Forelimb muscle (tissue), 1 donor: ENCODE measurements at regions not wholly inside any gene's neighbourhood (a gene's known extent, or its start where the extent isn't known, plus 50 kb on each side); places are given as distances from the start of the nearest gene placed in this dataset.

Source experiments
- DNase-seq: peaks from one replicate; pipeline ENCODE4 v3.0.0-alpha.2; 2013; ENCODE audit warnings: low read depth

DNA sequence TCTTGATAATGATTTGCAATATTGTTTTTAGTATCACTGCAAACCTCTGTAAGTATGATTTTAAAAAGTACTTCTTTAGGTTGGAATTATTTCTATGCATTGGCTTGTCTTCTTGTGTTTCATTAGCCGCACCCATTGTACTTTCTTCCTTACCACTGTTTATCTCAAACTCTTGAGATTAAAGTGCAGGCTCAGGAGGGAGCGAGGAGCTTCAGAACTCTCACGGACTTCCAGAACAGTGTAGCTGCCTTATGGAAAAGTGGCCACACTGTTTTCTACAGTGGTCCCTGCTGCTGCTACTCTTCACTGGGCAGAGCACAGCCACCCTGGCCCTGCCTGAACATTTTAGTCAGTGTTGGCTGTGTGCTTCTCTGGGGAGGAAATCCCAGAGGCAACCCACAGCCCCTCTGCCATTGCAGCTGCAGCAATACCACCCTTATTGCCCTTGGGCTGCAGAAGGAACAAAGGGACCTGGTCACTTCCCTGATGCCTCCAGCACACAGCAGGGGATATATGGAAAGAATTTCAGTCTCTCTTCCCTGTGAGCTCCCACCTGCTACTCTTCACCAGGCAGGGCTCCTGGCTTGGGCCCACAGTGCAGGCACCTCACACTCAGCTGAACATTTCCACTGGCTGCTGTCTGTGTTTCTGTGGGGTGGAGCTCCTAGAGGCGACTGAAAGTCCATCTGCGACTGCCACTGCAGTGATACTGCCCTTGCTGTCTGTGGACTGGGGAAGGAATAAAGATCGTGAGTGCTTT, 91.7 kb upstream of the MAP3K4 start:
- DNase-seq, result no peak

DNA sequence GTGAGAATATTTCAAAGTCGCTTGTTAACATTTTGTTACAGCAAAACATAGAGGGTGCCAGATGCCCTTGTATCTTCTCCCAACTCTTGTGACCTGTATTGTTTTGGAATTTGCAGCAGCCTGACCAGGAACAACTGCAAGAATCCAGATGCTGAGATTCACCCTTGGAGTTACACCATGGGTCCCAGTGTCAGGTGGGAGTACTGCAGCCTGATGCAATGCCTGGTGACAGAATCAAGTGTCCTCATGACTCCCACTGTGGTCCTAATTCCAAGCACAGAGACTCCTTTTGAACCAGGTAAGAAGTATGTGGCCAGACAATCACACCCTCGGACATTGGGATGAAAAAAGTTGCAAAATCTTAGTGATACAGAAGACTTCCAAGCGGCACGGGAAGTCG, 79.6 kb upstream of the MAP3K4 start:
- no peak for DNase-seq

- no peak for DNase-seq
Measured at GRCh38 chr6:160912411-160912810, 79.2 kb upstream of the MAP3K4 start.

GRCh38 chr6:160917572-160917971, 74.0 kb upstream of the MAP3K4 start:
- DNase-seq, result no peak

DNA sequence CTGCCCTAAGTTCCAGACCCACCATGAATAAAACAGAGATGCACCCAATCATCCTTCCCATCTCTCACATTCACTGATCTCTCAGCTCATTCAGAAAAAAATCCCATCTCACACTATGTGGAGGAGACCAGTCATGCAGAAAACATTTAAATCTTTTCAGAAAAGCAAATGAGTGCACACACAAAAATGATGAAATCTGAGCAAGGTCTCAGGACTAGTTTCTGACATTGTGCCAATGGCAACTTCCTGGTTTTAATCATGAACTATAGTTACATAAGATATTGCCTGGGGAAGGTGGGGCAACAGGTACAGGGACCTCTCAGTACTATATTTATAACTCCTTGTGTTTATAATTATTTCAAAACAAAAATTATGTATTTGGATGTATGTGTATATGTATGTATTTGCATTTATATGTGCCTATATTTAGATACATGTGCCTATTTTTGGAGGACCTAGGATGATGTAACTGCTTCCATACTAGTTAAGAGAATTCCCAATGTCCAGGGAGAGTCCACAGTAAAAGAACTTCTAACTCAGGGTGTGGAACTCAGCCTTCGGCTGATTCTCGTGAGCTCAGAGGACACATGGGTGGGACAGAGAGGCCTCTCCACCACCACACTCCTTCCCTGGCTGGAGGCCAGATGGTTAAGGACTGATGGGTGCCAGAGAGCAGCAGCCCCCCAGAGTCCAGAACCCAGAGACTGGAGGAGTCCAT, 71.7 kb upstream of the MAP3K4 start:
- no peak for DNase-seq

DNA sequence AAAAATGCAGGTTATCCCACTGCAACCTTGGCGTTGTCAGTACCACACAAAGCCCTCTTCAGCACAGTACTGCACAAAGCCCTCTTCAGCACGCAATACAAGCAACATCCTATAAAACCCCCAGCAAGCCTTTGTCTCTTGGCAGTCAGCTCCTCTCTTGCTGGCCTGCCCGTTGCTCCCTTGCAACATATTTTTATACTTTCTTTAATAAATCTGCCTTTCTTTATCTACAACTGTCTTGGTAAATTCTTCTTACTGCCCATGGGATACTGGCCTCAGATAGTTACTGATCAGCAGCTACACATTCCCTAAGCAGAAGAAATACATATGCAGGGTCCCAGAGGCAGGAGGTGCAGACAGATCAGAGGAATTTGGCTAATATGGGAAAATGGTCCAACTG, 70.5 kb upstream of the MAP3K4 start:
- DNase-seq, result no peak

DNA sequence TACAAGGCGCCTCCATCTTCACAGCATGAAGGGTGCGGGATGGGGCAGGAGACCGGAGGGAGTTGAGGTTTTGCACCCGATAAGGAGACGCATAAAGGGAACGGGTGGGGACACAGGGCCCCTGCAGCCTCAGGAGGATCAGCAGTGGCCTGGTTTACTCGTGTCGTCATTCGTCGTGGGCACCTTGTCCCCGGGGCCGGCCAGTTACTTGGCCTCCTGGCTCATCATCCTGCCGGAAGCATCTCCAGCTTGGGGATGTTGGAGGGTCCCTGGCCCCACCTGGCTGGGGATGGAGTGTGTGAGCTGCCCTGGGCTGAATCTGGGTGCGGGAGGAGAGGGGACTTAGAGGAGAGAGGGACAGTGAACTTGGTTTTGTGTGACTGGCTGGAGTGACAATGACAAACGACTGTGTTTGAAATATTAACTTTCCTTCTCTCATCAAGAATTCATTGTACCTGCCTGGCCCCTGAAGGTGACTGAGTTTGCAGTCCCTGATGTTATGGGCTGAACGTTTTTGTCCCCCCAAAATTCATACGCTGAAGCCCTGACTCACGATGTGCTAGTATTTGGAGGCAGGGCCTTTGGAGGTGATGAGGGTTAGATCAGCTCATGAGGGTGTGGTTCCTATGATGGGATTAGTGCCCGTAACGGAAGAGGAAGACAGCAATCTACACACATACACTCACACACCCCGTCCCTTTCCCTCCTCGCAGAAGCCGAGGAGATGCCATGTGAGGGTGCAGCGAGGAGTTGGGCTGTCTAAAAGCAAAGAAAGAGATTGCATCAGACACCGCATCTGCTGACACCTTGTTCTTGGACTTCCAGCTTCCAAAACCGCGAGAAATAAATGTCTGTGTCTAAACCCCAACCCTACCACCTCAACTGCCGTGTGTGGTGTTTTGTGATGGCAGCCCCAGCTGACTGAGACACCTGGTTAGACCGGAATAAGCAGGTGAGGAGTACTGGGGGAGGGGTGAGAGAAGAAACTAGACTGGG, 65.0 kb upstream of the MAP3K4 start:
- no peak for DNase-seq

GRCh38 chr6:160927416-160927815, 64.2 kb upstream of the MAP3K4 start:
- no peak for DNase-seq

DNA sequence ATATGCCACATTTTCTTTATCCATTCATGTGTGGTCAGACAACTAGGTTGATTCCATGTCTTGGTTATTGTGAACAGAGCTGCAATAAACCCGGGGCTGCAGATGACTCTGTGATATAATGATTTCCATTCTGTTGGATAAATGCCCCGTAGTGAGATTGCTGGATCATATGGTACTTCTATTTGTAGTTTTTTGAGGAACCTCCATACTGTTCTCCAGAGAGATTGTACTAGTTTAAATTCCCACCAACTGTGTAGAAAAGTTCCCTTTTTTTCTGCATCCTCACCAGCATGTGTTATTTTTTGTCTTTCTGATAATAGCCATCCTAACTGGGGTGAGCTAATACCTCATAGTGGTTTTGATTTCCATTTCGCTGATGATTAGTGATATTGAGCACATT, 62.2 kb upstream of the MAP3K4 start:
- no peak for DNase-seq

- DNase-seq, result no peak
Measured at GRCh38 chr6:160929831-160930230, 61.7 kb upstream of the MAP3K4 start.

GRCh38 chr6:160930547-160931377, 60.8 kb upstream of the MAP3K4 start:
- peak; percentile 35 for DNase-seq

DNA sequence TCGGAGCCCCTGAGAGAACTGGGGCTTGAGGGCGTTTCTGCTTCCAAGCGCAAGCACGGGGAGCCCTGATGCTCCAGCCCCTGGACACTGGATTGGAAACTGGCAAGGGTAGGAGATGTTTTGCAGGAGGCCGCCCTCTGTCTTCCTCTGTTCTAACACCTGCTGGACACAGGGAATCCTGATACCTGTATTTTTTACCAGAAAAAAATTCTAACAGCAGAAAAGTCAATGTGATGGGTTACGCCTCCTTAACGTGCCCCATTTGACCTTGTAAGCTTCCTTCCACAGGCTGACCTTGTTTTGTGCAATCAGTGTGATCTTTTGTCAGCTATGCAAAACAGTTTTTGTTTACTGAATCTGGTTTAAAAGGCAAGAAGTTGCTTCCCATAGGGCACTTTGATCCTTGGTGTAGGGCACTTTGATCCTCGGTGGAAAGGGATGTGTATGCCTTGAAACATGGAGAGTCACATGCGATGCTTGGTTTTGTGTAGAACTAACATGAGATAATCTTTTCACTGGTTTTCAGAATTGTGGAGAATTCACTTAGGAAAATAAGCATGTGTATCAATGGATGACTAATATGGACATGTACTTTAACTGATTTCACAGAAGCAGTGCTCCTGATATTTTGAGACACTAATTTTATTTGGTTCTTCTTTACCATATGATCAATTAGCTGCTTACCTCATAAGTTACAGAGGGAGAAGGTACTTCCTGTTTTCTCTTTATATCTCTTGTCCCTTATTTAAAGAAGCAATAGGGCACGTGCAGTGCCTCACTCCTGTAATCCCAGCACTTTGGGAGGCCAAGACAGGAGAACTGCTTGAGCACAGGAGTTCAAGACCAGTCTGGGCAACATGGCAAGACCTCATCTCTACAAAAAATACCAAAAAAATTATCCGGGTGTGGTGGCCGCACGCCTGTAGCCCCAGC, 59.9 kb upstream of the MAP3K4 start:
- DNase-seq, result no peak

DNA sequence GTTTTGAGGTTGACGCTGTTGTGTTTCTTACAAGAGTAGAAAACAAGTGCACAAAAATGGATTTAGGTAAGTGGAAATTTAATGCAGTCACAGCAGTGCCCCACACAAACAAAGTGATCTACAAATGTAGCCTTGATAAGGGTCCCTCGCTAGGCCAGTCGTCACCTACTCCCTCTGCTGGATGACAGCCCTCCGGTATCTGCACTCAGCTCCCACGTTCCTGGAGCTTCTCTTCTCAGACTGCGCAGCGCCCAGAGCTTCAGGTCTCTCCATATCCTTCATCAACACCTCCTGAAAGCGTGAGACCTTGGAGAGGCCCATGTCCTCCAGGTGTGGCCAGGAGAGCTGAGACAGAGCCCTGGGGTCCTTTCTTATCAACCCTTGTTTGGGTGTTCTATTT, 58.3 kb upstream of the MAP3K4 start:
- no peak for DNase-seq

- DNase-seq, result no peak
Measured at GRCh38 chr6:160934157-160934556, 57.4 kb upstream of the MAP3K4 start.

- DNase-seq, result no peak
Measured at GRCh38 chr6:160940197-160940596, 51.4 kb upstream of the MAP3K4 start.
